RPMI7951 (cell line): ENCODE measurements at regions not wholly inside any gene's neighbourhood (a gene's known extent, or its start where the extent isn't known, plus 50 kb on each side); places are given as distances from the start of the nearest gene placed in this dataset.
"Not testable (repeated sequence)": the region's sequence is repeated elsewhere in the genome, so short reads cannot be mapped to it uniquely, and the experiment has no call there.

Experiments used
- DNase-seq: peaks from one replicate; pipeline ENCODE4 v3.0.0-alpha.2; 2012; ENCODE audit warnings: low read depth

DNA sequence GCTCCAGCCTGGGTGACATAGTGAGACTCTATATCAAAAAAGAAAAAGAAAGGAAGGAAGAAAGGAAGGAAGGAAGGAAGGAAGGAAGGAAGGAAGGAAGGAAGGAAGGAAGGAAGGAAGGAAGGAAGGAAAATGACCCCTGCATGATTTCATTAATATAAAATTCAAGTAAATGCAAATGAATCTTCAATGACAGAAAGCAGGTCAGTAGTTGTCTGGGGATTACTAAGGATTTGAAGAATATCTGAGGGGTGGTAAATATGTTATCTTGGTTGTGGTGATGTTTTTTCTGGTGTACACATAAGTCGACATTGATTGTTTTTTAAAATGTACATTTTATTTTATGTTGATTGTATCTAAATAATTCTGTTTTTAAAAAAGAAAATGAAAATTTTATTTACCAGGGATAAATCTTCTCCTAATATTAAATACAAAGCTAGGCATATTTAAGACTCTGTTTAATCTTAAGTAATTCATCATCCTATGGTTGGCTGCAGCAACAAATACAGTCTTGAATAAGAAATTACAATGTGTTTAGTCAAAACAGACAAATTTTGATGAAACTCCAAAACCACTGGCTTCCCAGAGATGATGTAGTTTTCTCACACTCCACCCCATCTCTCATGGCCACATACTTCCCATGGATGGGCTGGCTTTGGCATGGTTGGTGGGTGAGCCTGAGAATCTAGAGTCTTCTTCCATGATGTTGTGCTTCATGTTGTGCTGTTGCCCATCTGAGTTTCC is 314.7 kb upstream of the REG3G start:
- no peak for DNase-seq

DNA sequence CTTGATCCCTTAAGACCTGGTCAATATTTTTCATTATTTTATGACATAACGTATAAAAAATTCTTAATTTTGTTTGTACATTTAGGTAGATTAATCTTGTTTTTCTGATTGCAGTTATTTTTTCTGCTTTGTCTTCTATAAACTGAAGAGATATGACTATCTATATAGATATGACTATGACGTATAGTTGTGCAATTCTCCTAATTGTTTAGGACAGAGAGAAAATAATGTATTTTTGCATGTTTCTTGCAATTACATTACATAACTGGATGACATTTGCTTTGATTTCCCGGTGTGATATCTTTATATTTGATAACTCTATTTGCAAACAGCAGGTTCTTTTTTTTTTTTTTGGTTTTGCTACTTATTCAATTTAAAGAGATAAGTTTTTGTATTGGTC is 310.2 kb upstream of the REG3G start:
- no peak for DNase-seq

DNA sequence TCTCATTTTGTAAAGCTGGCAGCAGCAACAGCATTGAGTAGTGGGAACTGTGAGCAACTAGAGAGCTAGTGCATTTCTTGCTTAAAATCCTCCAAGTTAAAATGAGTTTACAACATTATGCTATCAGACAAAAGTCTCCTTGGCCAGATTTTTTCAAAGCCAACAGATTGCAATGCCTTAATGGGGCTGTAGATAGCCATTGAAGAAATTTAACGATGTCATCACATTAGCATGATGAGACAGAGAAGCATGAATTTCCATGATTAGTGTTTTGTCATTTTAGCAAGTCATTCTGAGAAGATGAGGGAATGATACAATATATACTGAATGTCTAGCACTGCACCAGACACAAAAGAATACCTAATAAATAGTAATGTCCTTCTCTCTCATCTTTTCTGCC is 307.5 kb upstream of the REG3G start:
- no peak for DNase-seq

- DNase-seq, result no peak
Measured at GRCh38 chr2:78718473-78718872, 307.0 kb upstream of the REG3G start.

DNA sequence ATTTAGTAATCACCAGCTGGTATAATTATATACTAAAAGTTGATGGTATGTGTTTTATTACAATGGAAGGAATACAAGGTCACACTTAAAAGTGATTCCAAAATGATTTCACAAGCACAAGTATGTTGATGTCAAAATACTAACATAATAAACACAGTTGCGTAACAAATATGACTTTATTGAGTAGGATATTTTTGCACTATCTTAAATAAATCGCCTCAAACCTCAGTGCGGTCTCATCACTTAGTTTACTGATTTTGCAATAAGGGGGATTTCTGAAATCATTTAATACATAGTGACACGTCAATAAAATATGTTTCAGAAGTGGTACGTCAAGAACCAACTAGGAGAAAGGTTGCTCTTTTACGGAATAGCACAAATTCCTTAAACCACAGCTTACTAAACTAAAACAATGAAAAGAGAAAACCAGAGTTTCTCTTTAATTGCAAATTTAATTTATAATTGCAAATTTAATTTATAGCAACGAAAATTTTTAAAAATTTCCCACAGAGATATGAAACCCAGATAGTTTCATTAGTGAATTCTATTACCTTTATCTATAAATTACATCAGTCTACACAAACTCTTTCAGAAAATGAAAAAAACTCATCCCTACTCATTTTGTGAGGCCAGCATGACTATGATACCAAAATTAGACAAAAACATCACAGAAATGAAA is 304.0 kb upstream of the REG3G start:
- DNase-seq, result no peak

DNA sequence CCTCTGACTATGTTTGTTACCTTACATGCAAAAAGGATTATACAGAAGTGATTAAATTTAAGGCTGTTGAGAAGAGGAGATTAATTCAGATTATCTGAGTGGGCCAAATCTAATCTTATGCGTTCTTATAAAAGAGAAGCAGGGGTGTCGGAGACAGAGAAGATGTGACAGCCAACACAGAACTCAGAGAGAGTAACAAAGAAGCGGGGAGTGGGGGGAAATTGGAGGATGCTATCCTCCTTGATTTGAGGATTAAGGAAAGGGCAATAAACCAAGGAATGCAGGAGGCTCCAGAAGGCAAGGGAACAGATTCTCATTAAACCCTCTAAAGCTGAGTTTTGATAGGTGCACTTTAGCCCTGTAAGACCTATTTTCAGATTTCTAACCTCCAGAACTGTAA is 291.3 kb upstream of the REG3G start:
- no peak for DNase-seq

GRCh38 chr2:78739282-78739681 is 286.2 kb upstream of the REG3G start:
- DNase-seq, result no peak

DNA sequence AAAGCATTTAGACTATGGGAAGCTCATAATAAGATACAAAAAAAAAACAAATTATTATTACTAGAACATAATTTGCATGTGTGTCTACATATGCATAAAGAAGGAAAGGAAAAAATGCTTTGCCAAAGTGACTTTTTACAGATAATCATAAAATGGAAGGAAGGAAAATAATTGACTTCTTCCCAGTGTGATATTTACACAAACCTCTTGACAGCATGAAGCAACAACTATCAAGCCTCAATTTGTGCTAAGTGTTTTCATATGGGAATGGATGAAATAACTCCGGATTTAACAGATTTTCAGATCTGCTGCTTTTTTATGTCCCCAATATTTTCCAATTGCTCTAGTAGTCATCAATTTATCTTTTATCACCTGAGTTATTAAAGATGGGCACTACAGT is 275.9 kb upstream of the REG3G start:
- no peak for DNase-seq

DNA sequence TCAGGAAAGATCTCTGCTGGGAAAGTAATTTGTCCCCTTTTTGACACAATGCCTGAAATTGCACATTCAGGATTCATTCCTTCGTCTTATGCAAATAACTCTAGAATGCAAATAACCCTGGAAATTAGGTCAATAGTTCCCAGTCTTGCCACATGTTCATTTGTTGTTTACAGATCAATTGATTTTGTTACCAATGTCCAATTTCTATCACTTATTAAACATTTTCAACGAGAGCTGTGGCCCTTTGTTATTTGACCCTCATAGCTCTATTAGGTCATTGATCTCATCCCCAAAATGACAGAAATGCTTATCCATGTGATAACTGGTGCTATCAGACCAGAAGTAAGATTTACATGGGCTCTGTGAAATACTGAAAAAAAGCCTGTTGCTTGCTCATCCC is 275.3 kb upstream of the REG3G start:
- DNase-seq, result no peak

DNA sequence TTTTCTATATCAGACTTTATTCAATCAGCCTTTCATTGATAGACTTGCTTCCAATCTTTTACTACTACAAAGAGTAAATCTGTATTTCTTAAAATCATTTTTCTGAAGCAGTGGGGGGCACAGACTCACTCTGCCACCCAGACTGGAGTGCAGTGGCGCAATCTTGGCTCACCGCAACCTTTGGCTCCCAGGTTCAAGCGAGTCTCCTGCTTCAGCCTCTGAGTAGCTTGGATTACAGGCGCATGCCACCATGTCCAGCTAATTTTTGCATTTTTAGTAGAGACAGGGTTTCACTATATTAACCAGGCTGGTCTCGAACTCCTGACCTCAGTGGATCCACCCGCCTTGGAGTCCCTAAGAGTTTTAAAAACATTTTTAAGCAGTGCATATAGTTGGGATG is 270.6 kb upstream of the REG3G start:
- no peak for DNase-seq

- no peak for DNase-seq
Measured at GRCh38 chr2:78757191-78757590, 268.3 kb upstream of the REG3G start.

DNA sequence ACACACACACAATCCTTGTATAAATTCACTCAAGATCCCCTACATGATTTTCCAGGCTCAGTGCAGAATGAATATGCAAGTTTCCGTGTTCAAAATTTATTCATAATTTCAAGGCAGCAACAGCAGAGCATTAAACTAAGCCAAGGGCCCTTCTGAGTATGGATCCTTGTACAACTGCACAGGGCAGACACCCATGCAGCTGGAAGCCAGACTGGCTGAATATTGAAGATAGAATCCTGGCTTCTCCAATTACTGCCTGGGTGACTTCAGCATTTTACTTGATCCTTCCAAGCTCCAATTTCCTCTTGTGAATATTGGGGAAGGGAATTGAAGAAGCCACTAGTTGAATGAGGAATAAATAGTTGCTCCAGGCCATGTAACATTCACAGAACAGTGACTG is 267.9 kb upstream of the REG3G start:
- no peak for DNase-seq

DNA sequence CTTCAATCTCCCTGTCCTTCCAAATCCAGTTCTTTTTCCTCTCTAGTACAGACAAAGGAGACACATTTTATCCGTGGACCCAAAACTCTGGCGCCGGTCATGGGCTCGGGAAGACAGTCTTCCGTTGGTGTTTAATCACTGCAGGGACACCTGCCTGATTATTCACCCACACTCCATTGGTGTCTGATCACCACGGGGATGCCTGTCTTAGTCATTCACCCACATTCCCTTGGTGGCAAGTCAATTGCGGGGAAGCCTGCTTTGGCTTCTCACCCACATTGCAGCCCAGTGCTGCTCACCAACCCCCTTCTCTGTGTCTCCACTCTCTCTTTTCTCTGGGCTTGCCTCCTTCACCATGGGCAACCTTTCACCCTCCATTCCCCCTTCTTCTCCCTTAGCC is 266.7 kb upstream of the REG3G start:
- not testable (repeated sequence) for DNase-seq

DNA sequence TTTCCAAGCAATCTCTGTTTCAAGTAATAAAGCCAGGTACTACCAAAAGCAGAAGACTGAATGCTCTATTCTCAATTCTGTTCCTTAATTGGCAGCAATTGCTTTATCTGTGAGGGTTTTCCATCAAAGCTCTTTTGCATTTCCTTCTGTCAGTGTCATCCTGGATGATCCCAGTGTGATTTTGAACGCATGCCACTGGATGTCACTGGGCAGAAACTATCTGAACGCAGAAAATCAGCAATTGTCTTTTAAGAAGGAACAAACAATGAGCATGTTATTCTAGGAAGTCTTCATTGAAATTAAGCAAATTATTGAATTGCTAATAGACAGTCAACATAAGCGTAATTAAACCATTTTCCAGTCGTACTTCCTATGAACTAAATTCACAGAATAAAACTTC is 259.0 kb upstream of the REG3G start:
- no peak for DNase-seq

DNA sequence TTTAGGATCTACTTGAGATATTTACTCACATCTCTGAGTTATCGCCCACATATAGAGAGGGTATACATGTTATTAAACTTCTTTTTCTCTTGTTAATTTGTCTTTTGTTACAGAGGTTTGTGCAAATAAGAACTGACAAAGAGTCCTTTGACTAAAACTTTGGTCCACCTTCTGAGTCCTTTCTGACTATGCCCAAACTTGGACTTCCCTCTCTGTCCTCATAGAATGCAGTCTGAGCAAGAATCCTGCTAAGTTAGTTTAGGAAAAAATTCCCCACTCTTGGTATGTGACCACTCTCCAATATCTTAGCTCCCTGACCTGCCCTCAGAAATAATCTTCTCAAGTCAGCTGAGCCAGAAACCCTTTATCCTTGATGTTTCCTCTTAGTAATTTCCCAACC is 257.5 kb upstream of the REG3G start:
- DNase-seq, result no peak

DNA sequence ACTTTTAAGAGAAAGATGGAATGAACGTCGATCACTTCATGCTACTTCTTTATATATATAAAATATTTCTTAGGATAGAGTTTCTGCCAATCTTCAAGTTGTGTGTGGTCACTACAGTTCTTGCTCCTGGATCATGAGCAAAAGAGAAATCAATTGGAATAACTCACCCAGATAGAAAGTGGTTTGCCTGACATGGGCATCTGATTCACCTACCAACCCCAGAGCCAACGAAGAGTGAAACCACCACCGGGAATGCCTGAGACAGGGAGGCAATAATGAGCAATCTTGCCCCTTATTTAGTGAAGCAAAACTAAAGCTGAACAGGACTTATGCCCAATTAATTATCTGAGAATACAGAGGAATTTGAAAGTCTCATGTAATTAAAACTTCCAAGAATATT is 250.2 kb upstream of the REG3G start:
- no peak for DNase-seq

GRCh38 chr2:78778756-78779510 is 246.6 kb upstream of the REG3G start:
- DNase-seq, result no peak

DNA sequence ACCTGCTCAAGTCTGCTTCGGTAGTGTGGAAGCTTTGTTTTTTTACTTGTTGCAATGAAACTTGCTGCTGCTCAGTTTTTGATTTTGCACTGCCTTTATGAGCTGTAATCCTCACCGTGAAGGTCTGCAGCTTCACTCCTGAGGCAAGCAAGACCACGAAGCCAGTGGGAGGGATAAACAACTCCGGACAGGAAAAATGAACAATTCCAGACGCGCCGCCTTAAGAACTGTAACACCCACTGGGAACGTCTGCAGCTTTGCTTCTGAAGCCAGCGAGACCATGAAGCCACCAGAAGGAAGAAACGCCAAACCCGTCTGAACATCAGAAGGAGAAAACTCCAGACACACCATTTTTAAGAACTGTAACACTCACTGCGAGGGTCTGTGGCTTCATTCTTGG is 245.7 kb upstream of the REG3G start:
- no peak for DNase-seq

DNA sequence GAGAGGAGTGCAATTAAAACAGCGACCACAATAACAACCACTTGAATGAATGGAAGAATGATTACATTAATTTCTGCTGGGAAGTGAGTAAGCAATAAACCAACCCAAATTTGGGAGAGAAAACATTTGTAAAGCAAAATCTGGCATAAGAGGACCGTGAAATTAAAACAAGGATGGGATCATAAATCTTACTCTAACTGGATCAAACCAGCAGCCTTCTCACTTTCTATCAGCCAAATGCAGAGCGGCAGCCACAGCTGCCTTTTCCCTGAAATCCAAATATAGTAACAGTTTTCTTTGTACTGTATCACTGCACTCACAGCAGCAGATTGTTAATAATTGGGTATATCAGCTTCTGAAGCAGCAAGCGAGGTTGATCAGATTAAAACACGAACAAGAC is 245.2 kb upstream of the REG3G start:
- no peak for DNase-seq

- DNase-seq, result no peak
Measured at GRCh38 chr2:78780864-78781583, 244.5 kb upstream of the REG3G start.

DNA sequence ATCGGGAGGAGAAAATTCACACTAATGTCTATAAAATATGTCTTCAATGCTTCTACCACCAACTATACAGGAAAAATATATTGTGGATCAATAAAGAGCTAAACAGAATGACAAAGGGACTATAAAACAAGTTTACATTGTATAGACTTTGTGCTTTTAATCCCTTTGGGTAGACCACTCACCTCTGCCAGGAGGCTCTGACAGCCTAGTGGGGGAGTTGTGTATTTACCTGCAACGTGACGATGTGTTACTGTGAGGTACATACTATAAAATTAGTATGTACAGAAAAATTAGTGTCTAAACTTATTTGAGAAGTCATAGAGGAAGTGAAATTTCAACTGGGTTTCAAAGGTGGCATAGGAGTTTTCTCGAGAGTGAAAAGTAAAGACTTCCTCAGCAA is 243.3 kb upstream of the REG3G start:
- no peak for DNase-seq

DNA sequence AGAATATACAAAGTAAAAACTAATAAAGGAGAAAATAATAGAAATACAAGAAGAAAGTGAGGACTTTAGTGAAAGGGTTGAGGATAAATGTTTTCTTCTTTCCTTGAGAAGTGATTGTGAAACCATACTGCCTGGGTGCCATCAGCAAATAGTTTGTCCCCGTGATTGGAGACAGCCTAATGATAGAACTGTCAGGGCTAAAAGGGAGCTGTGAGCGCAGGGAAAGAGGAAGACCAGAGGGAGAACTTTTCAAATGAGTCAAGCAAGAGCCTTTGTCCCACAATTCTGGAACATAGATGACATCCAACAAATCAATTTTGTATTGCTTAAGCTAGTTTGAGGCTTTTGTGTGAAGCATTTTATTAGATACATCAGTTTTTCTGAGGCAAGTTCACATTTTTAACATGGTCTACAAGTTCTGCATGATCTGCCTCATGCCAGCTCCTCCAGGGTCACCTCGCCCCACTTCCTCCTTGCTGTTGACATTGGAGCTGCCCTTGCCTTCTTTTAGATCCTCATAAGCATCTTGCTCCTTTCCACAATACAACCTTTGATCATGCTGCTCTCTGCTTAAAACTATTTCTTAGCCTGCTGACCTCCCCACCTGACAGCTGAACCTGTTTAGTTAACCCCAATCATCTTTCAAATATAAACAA is 213.4 kb upstream of the REG3G start:
- DNase-seq, result no peak
